Fibroblast of the aortic adventitia (primary cell): ENCODE measurements at regions not wholly inside any gene's neighbourhood (a gene's known extent, or its start where the extent isn't known, plus 50 kb on each side); places are given as distances from the start of the nearest gene placed in this dataset.
A peak's percentile ranks its signal among the peaks of the same experiment; 100 is the strongest.

ENCODE experiments used
- DNase-seq: peaks from one replicate; pipeline ENCODE4 v3.0.0-alpha.2; 2010; ENCODE audit warnings: low read depth
- H3K4me3 ChIP-seq: 2 replicates; pipeline ENCODE4 v1.5.1; 2011; ENCODE audit warnings: low read depth, mild to moderate bottlenecking, control low read depth, low read length, moderate library complexity
- TF ChIP-seq, protein P1 (sequence below): IDR thresholded peaks from 2 replicates; pipeline ENCODE4 v1.5.1; 2011; ENCODE audit warnings: mild to moderate bottlenecking, low read length, control low read depth, inconsistent platforms; ENCODE audit not compliant: insufficient read depth

DNA sequence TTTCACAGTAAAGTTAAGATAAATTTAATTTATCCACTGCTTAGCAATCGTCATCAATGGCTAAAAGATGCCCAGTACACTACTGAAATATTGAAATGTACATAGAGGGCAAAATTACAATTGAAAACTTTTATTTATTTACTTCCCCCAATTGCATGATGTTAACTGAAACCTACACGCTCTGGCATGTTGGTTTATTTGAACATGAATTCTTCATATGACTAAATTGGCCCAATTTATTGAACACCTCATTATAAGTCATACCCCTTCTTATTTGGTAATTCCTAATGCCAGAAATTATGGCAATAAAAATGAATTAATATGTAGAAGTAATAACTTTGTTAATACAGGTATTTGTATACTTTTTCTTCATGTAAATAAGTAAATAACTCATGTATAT, 183.0 kb upstream of the ZC3H15 start:
- no peak for DNase-seq
- H3K4me3 ChIP-seq: no peak overlapping the region
- TF ChIP-seq, protein P1, sequence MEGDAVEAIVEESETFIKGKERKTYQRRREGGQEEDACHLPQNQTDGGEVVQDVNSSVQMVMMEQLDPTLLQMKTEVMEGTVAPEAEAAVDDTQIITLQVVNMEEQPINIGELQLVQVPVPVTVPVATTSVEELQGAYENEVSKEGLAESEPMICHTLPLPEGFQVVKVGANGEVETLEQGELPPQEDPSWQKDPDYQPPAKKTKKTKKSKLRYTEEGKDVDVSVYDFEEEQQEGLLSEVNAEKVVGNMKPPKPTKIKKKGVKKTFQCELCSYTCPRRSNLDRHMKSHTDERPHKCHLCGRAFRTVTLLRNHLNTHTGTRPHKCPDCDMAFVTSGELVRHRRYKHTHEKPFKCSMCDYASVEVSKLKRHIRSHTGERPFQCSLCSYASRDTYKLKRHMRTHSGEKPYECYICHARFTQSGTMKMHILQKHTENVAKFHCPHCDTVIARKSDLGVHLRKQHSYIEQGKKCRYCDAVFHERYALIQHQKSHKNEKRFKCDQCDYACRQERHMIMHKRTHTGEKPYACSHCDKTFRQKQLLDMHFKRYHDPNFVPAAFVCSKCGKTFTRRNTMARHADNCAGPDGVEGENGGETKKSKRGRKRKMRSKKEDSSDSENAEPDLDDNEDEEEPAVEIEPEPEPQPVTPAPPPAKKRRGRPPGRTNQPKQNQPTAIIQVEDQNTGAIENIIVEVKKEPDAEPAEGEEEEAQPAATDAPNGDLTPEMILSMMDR: no peak

DNA sequence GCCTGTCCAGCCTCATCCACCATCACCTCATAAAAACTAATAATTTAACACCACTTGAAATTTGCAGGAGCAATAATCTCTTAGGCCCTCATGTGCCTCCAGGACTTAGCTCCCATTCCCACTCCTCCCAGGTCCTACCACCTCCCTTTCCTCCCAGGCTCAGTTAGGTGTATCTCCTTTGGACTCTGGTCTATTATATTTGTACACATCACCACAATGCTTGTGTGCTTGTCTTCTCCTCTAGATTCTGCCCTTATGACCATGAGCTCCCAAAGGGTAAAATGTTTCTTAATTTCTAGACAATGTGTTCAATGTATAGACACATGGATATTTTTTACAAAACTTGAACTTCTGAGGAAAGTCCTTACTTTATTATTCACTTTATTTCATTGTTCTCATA, 182.0 kb upstream of the ZC3H15 start:
- H3K4me3 ChIP-seq: no peak overlapping the region
- no peak for DNase-seq
- TF ChIP-seq, protein P1: no peak

DNA sequence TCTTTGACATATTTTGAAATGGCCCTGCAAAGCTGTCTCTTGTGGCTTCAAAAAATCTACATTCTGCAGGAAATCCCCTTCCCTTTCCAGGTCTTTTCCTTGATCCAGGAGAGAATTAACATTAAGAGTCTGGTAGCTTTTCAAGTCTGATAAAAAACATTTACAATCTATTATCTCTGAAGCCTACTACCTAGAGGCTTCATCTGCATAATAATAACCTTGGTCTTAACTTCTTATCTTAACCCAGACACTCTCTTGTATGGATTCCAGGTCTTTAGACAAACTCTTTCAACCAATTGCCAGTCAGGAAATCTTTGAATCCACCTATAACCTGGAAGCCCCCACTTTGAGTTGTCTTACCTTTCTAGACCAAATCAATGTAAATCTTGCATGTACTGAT, 179.3 kb upstream of the ZC3H15 start:
- DNase-seq: no peak
- TF ChIP-seq, protein P1: no peak
- H3K4me3 ChIP-seq: no peak overlapping the region

DNA sequence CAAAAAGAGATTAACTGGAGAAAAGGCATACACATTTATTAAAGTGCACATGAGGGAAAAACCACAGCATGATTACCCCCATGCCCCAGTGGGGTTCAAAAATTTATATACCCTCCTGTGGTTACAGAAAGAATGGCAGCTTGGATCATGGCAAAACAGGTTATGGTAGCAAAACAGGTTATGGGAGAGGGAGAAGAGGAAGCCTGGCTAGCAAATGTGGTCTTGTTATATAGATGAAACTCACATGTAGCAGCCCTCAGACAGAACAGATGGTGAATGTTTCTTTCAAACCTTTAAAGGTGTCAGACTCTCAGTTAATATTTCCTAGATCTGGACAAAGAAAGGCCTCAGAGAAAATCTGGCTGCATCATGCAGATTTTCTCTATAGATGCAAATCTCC, 178.2 kb upstream of the ZC3H15 start:
- no peak for DNase-seq
- TF ChIP-seq, protein P1: no peak
- no peak overlapping the region for H3K4me3 ChIP-seq

DNA sequence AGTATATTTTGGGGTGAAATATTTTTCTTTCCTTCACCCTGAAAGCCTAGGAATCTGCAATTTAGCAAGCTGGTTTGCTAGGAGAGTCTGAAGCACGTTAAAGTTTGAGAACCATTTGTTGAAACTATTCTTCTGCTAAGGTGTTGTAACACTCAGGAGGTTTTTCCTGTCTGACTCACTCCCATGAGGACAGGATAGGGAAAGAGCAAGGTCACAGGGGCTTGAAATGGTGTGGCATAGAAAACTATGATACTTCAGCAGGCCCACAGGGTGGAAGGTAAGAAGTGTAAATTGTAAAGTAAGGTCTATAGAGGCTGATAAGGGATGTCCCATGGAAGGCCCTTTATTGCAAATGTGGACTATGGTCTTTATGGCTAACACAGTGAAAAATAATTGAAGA, 177.7 kb upstream of the ZC3H15 start:
- H3K4me3 ChIP-seq: no peak overlapping the region
- peak; percentile 5 for DNase-seq
- TF ChIP-seq, protein P1: no peak

DNA sequence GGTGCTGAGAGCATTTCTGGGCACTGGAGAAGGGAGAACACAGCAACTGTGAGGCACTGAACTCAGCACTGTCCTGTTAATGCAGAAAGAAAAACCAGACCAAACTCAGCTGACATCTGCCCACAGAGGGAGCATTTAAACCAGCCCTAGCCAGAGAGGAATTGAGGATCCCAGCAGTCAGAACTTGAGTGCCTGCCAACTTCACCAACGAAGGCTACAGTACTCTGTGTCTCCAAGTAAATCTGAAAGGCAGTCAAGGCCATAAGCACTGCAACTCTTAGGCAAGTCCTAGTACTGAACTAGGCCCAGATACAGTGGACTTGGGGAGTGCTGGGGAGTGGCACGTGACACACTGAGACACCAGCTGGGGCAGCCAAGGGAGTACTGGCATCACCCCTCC, 176.2 kb upstream of the ZC3H15 start:
- H3K4me3 ChIP-seq: no peak overlapping the region
- peak; percentile 31 for DNase-seq
- TF ChIP-seq, protein P1: no peak

DNA sequence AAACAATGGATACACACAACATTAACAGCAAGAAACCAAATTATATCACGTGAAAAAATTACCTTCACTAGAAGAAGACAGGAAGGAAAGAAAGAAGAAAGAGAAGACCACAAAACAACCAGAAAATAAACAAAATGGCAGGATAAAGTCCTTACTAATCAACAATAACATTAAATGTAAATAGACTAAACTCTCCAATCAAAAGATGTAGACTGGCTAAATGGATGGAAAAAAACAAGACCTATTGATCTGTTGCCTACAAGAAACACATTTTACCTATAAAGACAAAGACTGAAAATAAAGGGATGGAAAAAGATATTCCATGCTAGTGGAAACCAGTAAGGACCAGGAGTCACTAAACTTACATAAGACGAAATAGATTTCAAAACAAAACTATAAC, 167.0 kb upstream of the ZC3H15 start:
- no peak overlapping the region for H3K4me3 ChIP-seq
- no peak for DNase-seq
- TF ChIP-seq, protein P1: no peak
